Astrocyte (in vitro differentiated cells and primary cell): ENCODE measurements at regions not wholly inside any gene's neighbourhood (a gene's known extent, or its start where the extent isn't known, plus 50 kb on each side); places are given as distances from the start of the nearest gene placed in this dataset.
A peak's percentile ranks its signal among the peaks of the same experiment; 100 is the strongest.

Source experiments
- DNase-seq: peaks from one replicate; pipeline ENCODE4 v3.0.0-alpha.2; 2010; ENCODE audit warnings: low read depth
- FAIRE-seq: peaks from 2 replicates; lab custom pipeline; 2011; peaks lifted over from hg19 to GRCh38; lab: Jason Lieb, UNC
- H2AFZ ChIP-seq: 2 replicates; pipeline ENCODE4 v1.6.0; 2012; ENCODE audit warnings: low read depth, low read length, inconsistent platforms
- H3K27ac ChIP-seq: 2 replicates; pipeline ENCODE4 v1.5.1; 2011; ENCODE audit warnings: low read depth, low read length, inconsistent platforms
- H3K27me3 ChIP-seq: 2 replicates; pipeline ENCODE4 v1.6.0; 2011; ENCODE audit warnings: low read length, inconsistent platforms; ENCODE audit not compliant: insufficient read depth
- H3K36me3 ChIP-seq: 2 replicates; pipeline ENCODE4 v1.5.1; 2011; ENCODE audit warnings: low read length, inconsistent platforms; ENCODE audit not compliant: insufficient read depth
- H3K4me1 ChIP-seq: 2 replicates; pipeline ENCODE4 v1.5.1; 2011; ENCODE audit warnings: low read length, inconsistent platforms; ENCODE audit not compliant: insufficient read depth
- H3K4me2 ChIP-seq: 2 replicates; pipeline ENCODE4 v1.6.0; 2012; ENCODE audit warnings: low read length, inconsistent platforms
- H3K4me3 ChIP-seq: 2 replicates; pipeline ENCODE4 v1.5.1; 2011; ENCODE audit warnings: low read depth, mild to moderate bottlenecking, low read length, inconsistent platforms; ENCODE audit not compliant: insufficient read depth
- H3K79me2 ChIP-seq: 2 replicates; pipeline ENCODE4 v1.6.0; 2012; ENCODE audit warnings: mild to moderate bottlenecking, low read length, inconsistent platforms; ENCODE audit not compliant: insufficient read depth
- H3K9ac ChIP-seq: 2 replicates; pipeline ENCODE4 v1.6.0; 2012; ENCODE audit warnings: mild to moderate bottlenecking, low read length, inconsistent platforms
- H3K9me3 ChIP-seq: 2 replicates; pipeline ENCODE4 v1.5.1; 2012; ENCODE audit warnings: low read depth, mild to moderate bottlenecking, low read length, inconsistent platforms; ENCODE audit not compliant: insufficient read depth
- H4K20me1 ChIP-seq: 2 replicates; pipeline ENCODE4 v1.6.0; 2012; ENCODE audit warnings: low read length, inconsistent platforms; ENCODE audit not compliant: insufficient read depth
- H3K27ac Mint-ChIP-seq: one replicate; pipeline ENCODE4 v1.8.0; 2021; ENCODE audit warnings: mild to moderate bottlenecking, mixed read lengths; ENCODE audit not compliant: unreplicated experiment
- H3K27me3 Mint-ChIP-seq: one replicate; pipeline ENCODE4 v1.8.0; 2021; ENCODE audit warnings: low read depth, mixed read lengths; ENCODE audit not compliant: unreplicated experiment
- H3K36me3 Mint-ChIP-seq: one replicate; pipeline ENCODE4 v1.8.0; 2021; ENCODE audit warnings: low read depth, mixed read lengths; ENCODE audit not compliant: unreplicated experiment
- H3K4me1 Mint-ChIP-seq: one replicate; pipeline ENCODE4 v1.8.0; 2021; ENCODE audit warnings: low read depth, mixed read lengths; ENCODE audit not compliant: unreplicated experiment
- H3K4me3 Mint-ChIP-seq: one replicate; pipeline ENCODE4 v1.8.0; 2021; ENCODE audit warnings: mild to moderate bottlenecking, moderate library complexity, mixed read lengths; ENCODE audit not compliant: unreplicated experiment
- H3K9me3 Mint-ChIP-seq: one replicate; pipeline ENCODE4 v1.8.0; 2021; ENCODE audit warnings: mild to moderate bottlenecking, mixed read lengths; ENCODE audit not compliant: unreplicated experiment
- CTCF ChIP-seq: IDR thresholded peaks from 2 replicates; pipeline ENCODE4 v1.5.1; 2011; ENCODE audit warnings: low read depth, mild to moderate bottlenecking, inconsistent platforms, low read length, moderate library complexity; ENCODE audit not compliant: insufficient read depth
- EZH2 ChIP-seq: IDR thresholded peaks from 2 replicates; pipeline ENCODE4 v1.6.1; 2012; ENCODE audit warnings: mild to moderate bottlenecking, low read length, inconsistent platforms; ENCODE audit not compliant: insufficient read depth

DNA sequence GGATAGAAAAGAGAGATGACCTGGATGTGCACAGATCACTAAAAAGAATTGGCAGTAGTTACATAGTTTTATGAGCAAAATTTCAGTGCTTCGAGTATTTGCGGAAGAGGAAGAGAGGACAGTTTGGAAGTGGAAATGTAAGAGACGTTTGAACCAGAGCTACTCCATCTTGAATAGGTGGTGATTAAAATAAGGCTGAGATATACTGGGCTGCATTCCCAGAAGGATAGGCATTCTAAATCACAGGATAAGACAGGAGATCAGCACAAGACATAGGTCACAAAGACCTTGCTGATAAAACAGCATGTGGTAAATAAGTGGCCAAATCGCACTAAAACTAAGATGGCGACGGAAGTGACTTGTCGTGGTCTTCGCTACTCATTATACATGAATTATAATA is 453.3 kb downstream of the COL11A1 start:
- Histone ChIP-seq H3K4me3 (no peak overlapping the region), H3K36me3 (no peaks in the 10 kb centered on the region), H3K79me2 (no peaks in the 10 kb centered on the region), H4K20me1 (no peaks in the 10 kb centered on the region), H3K27ac (no peak overlapping the region), H3K27me3 (no peaks in the 10 kb centered on the region), H3K9ac (no peak overlapping the region), H2AFZ (no peak overlapping the region), H3K4me1 (no peaks in the 10 kb centered on the region), H3K9me3 (no peaks in the 10 kb centered on the region), H3K4me2 (no peak overlapping the region)
- FAIRE-seq (no peak), DNase-seq (no peak)
- no peak overlapping the region for H3K27ac Mint-ChIP-seq
- H3K27me3 Mint-ChIP-seq = no peaks in the 10 kb centered on the region
- H3K4me1 Mint-ChIP-seq = no peaks in the 10 kb centered on the region
- no peak overlapping the region for H3K4me3 Mint-ChIP-seq
- H3K9me3 Mint-ChIP-seq = no peaks in the 10 kb centered on the region
- no peaks in the 10 kb centered on the region for H3K36me3 Mint-ChIP-seq
- TF ChIP-seq CTCF = no peak

GRCh38 chr1:102640872-102641271 is 467.4 kb downstream of the COL11A1 start:
- DNase-seq (peak; percentile 12), FAIRE-seq (no peak)
- no peak overlapping the region for H3K27ac Mint-ChIP-seq
- no peaks in the 10 kb centered on the region for H3K27me3 Mint-ChIP-seq
- no peak overlapping the region for H3K4me3 Mint-ChIP-seq
- Histone ChIP-seq H3K4me2 (no peak overlapping the region), H3K27ac (no peak overlapping the region), H2AFZ (no peak overlapping the region), H3K9me3 (no peaks in the 10 kb centered on the region), H3K4me1 (no peaks in the 10 kb centered on the region), H4K20me1 (no peaks in the 10 kb centered on the region), H3K9ac (no peak overlapping the region), H3K27me3 (no peaks in the 10 kb centered on the region), H3K79me2 (no peaks in the 10 kb centered on the region), H3K4me3 (no peak overlapping the region), H3K36me3 (no peaks in the 10 kb centered on the region)
- no peaks in the 10 kb centered on the region for H3K36me3 Mint-ChIP-seq
- TF ChIP-seq EZH2 (no peak), CTCF (no peak)
- H3K4me1 Mint-ChIP-seq = no peaks in the 10 kb centered on the region
- H3K9me3 Mint-ChIP-seq = no peaks in the 10 kb centered on the region

DNA sequence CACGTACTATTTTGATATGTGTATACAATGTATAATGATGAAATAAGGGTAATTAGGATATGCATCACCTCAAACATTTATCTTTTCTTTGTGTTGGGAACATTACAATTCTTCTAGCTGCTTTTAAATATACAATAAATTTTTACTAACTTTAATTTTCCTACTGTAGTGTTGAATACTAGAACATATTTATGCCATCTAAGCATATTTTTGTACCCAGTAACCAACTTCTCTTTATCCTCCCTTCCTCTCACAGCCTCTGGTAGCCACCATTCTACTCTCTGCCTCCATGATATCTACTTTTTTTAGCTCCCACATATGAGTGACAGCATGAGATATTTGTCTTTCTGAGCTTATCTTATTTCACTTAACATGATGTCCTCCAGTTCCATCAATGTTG is 468.0 kb downstream of the COL11A1 start:
- Mint-ChIP-seq H3K4me1 (no peaks in the 10 kb centered on the region), H3K27ac (no peak overlapping the region), H3K9me3 (no peaks in the 10 kb centered on the region), H3K36me3 (no peaks in the 10 kb centered on the region), H3K4me3 (no peak overlapping the region), H3K27me3 (no peaks in the 10 kb centered on the region)
- no peak overlapping the region for H2AFZ ChIP-seq
- no peaks in the 10 kb centered on the region for H3K4me1 ChIP-seq
- H3K79me2 ChIP-seq = no peaks in the 10 kb centered on the region
- no peak for DNase-seq
- no peak overlapping the region for H3K27ac ChIP-seq
- H3K9ac ChIP-seq = no peak overlapping the region
- FAIRE-seq = no peak
- no peaks in the 10 kb centered on the region for H3K36me3 ChIP-seq
- no peaks in the 10 kb centered on the region for H4K20me1 ChIP-seq
- H3K27me3 ChIP-seq = no peaks in the 10 kb centered on the region
- H3K9me3 ChIP-seq = no peaks in the 10 kb centered on the region
- H3K4me2 ChIP-seq = no peak overlapping the region
- TF ChIP-seq CTCF = no peak
- TF ChIP-seq EZH2 = no peak
- no peak overlapping the region for H3K4me3 ChIP-seq
